DOHH2 (cell line): ENCODE measurements at regions not wholly inside any gene's neighbourhood (a gene's known extent, or its start where the extent isn't known, plus 50 kb on each side); places are given as distances from the start of the nearest gene placed in this dataset.
"Not testable (repeated sequence)": the region's sequence is repeated elsewhere in the genome, so short reads cannot be mapped to it uniquely, and the experiment has no call there.

Experiments
- H3F3A ChIP-seq: fragments of 200-600 bp; sonication (generic), shearing (Covaris generic); 2 replicates; pipeline ENCODE4 v1.6.0; 2016; ENCODE audit warnings: antibody characterized with exemption, mild to moderate bottlenecking; ENCODE audit not compliant: control insufficient read depth, insufficient read depth
- H3K27ac ChIP-seq: fragments of 200-600 bp; sonication (generic); 2 replicates; pipeline ENCODE4 v1.5.1; 2014; ENCODE audit warnings: low read depth, mild to moderate bottlenecking, low read length, moderate library complexity
- H3K27me3 ChIP-seq: fragments of 200-600 bp; sonication (generic); 2 replicates; pipeline ENCODE4 v1.6.1; 2014; ENCODE audit warnings: mild to moderate bottlenecking, low read length, mixed read lengths; ENCODE audit not compliant: control insufficient read depth
- H3K36me3 ChIP-seq: fragments of 200-600 bp; sonication (generic); 2 replicates; pipeline ENCODE4 v1.6.1; 2014; ENCODE audit warnings: mild to moderate bottlenecking, low read length, moderate library complexity, mixed read lengths; ENCODE audit not compliant: control insufficient read depth
- H3K4me1 ChIP-seq: fragments of 200-600 bp; sonication (generic); 2 replicates; pipeline ENCODE4 v1.6.1; 2014; ENCODE audit warnings: mild to moderate bottlenecking, low read length, mixed read lengths; ENCODE audit not compliant: control insufficient read depth
- H3K4me2 ChIP-seq: fragments of 200-600 bp; sonication (generic); 2 replicates; pipeline ENCODE4 v1.6.0; 2014; ENCODE audit warnings: mild to moderate bottlenecking, low read length, moderate library complexity
- H3K4me3 ChIP-seq: fragments of 200-600 bp; sonication (generic); 2 replicates; pipeline ENCODE4 v1.5.1; 2014; ENCODE audit warnings: mild to moderate bottlenecking, low read length, mixed read lengths
- H3K79me2 ChIP-seq: fragments of 200-600 bp; sonication (generic); 2 replicates; pipeline ENCODE4 v1.6.1; 2014; ENCODE audit warnings: mild to moderate bottlenecking, low read length, mixed read lengths; ENCODE audit not compliant: control insufficient read depth
- H3K9me2 ChIP-seq: fragments of 200-600 bp; sonication (generic); replicated peaks from 2 replicates; pipeline ENCODE4 v1.6.1; 2014; ENCODE audit warnings: mild to moderate bottlenecking, low read length, mixed read lengths; ENCODE audit not compliant: control insufficient read depth
- H3K9me3 ChIP-seq: fragments of 200-600 bp; sonication (generic); 2 replicates; pipeline ENCODE4 v1.6.1; 2014; ENCODE audit warnings: antibody characterized with exemption, low read length, mixed read lengths; ENCODE audit not compliant: control insufficient read depth, insufficient read depth
- H4K20me1 ChIP-seq: fragments of 200-600 bp; sonication (generic); 2 replicates; pipeline ENCODE4 v1.6.0; 2014; ENCODE audit warnings: low read depth, mild to moderate bottlenecking, antibody characterized with exemption, low read length, moderate library complexity; ENCODE audit not compliant: control insufficient read depth, insufficient read depth
- CTCF ChIP-seq: fragments of 200-600 bp; sonication (generic); IDR thresholded peaks from one replicate; pipeline ENCODE4 v1.5.1; 2014; ENCODE audit warnings: antibody characterized with exemption, mild to moderate bottlenecking, low read depth, low read length; ENCODE audit not compliant: poor library complexity, severe bottlenecking
- EZH2phosphoT487 ChIP-seq: fragments of 200-600 bp; sonication (generic); IDR thresholded peaks from 2 replicates; pipeline ENCODE4 v1.6.1; 2017; ENCODE audit warnings: borderline replicate concordance, mild to moderate bottlenecking, antibody characterized with exemption, low read length, moderate library complexity, mixed read lengths

- Histone ChIP-seq H3K4me3 (no peak overlapping the region), H3K4me2 (no peak overlapping the region), H3K4me1 (no peaks in the 10 kb centered on the region), H4K20me1 (no peaks in the 10 kb centered on the region), H3K79me2 (no peaks in the 10 kb centered on the region), H3K9me2 (no peaks in the 10 kb centered on the region), H3K27ac (no peak overlapping the region), H3F3A (no peaks in the 10 kb centered on the region), H3K36me3 (no peaks in the 10 kb centered on the region), H3K9me3 (no peaks in the 10 kb centered on the region), H3K27me3 (no peaks in the 10 kb centered on the region)
- TF ChIP-seq EZH2phosphoT487 (no peak), CTCF (no peak)
These were observed 59.9 kb downstream of the OXSM start for GRCh38 chr3:25849641-25850385.

- not testable (repeated sequence) for H3K4me1 ChIP-seq, H3K9me3 ChIP-seq, H4K20me1 ChIP-seq, H3K4me2 ChIP-seq, H3K27me3 ChIP-seq, H3K79me2 ChIP-seq, H3K27ac ChIP-seq, H3K36me3 ChIP-seq, H3K9me2 ChIP-seq, H3F3A ChIP-seq, H3K4me3 ChIP-seq
These were observed 61.9 kb downstream of the OXSM start for GRCh38 chr3:25851693-25852259.

- no peak overlapping the region for H3K27ac ChIP-seq
- no peaks in the 10 kb centered on the region for H3K9me2 ChIP-seq
- no peaks in the 10 kb centered on the region for H3F3A ChIP-seq
- H3K27me3 ChIP-seq, result no peaks in the 10 kb centered on the region
- no peaks in the 10 kb centered on the region for H3K79me2 ChIP-seq
- no peaks in the 10 kb centered on the region for H4K20me1 ChIP-seq
- no peaks in the 10 kb centered on the region for H3K36me3 ChIP-seq
- no peaks in the 10 kb centered on the region for H3K9me3 ChIP-seq
- no peak overlapping the region for H3K4me2 ChIP-seq
- no peak overlapping the region for H3K4me3 ChIP-seq
- no peaks in the 10 kb centered on the region for H3K4me1 ChIP-seq
- TF ChIP-seq CTCF (no peak), EZH2phosphoT487 (no peak)
These were observed 64.3 kb downstream of the OXSM start for GRCh38 chr3:25854214-25854613.

GRCh38 chr3:25854635-25855034 lies 64.7 kb downstream of the OXSM start:
- no peaks in the 10 kb centered on the region for H3F3A ChIP-seq
- no peak overlapping the region for H3K4me2 ChIP-seq

More at GRCh38 chr3:25854635-25855034, 64.7 kb downstream of the OXSM start:
- no peaks in the 10 kb centered on the region for H3K27me3 ChIP-seq
- TF ChIP-seq EZH2phosphoT487, result no peak
- no peak for TF ChIP-seq CTCF
- no peaks in the 10 kb centered on the region for H4K20me1 ChIP-seq
- H3K4me3 ChIP-seq, result no peak overlapping the region
- no peaks in the 10 kb centered on the region for H3K4me1 ChIP-seq
- no peak overlapping the region for H3K27ac ChIP-seq
- H3K9me3 ChIP-seq, result no peaks in the 10 kb centered on the region
- no peaks in the 10 kb centered on the region for H3K36me3 ChIP-seq
- no peaks in the 10 kb centered on the region for H3K9me2 ChIP-seq
- H3K79me2 ChIP-seq, result no peaks in the 10 kb centered on the region
